ENCODE measurements at regions not wholly inside any gene's neighbourhood (a gene's known extent, or its start where the extent isn't known, plus 50 kb on each side); places are given as distances from the start of the nearest gene placed in this dataset.
"Not testable (repeated sequence)": the region's sequence is repeated elsewhere in the genome, so short reads cannot be mapped to it uniquely, and the experiment has no call there.

DNA sequence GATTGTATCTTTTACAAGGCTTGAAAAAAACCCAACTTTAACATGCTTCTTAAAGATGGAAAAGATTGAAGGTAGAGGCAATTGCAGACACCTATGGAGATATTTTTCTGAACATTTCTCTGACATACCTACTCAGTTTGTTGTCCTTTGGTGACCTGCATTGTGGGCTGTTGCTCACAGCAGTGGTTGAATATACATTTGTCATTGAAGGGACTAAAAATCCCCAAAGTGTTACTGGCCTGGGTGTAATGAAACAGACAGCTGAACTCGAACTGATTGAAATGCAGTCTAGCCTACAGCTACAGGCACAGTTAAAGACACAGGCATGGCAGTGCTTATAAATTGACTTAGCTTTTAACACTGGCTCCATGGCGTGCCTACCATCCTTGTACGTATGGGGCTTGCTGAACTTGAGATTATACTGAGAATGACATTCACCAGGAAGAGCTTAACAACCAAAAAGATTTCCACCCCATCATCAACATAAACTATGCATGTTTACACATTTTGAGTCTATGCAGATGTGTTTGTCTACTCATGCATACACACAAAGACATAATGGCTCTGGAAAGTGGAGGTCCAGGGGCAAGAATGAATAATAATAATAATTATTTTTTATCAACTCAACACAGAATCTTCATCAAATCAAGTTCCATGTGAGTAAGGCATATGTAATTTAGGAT lies 83.2 kb upstream of the NOX3 start:
- TF ChIP-seq, protein P1, sequence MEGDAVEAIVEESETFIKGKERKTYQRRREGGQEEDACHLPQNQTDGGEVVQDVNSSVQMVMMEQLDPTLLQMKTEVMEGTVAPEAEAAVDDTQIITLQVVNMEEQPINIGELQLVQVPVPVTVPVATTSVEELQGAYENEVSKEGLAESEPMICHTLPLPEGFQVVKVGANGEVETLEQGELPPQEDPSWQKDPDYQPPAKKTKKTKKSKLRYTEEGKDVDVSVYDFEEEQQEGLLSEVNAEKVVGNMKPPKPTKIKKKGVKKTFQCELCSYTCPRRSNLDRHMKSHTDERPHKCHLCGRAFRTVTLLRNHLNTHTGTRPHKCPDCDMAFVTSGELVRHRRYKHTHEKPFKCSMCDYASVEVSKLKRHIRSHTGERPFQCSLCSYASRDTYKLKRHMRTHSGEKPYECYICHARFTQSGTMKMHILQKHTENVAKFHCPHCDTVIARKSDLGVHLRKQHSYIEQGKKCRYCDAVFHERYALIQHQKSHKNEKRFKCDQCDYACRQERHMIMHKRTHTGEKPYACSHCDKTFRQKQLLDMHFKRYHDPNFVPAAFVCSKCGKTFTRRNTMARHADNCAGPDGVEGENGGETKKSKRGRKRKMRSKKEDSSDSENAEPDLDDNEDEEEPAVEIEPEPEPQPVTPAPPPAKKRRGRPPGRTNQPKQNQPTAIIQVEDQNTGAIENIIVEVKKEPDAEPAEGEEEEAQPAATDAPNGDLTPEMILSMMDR (IDR thresholded peaks at IDR 0.05; ENCODE audit: low read depth, low read length): no peak
- H3K27me3 ChIP-seq (ENCODE audit: insufficient read depth, low read depth, severe bottlenecking): no peaks in the 10 kb centered on the region
- no peak overlapping the region for H3K27ac ChIP-seq
- H3K36me3 ChIP-seq: no peaks in the 10 kb centered on the region
- DNase-seq: no peak
- H3K4me3 ChIP-seq (ENCODE audit: low read depth, low read length): no peak overlapping the region
- H3K9me3 ChIP-seq (ENCODE audit: severe bottlenecking): peaks cover 4% of the 10 kb centered on the region

DNA sequence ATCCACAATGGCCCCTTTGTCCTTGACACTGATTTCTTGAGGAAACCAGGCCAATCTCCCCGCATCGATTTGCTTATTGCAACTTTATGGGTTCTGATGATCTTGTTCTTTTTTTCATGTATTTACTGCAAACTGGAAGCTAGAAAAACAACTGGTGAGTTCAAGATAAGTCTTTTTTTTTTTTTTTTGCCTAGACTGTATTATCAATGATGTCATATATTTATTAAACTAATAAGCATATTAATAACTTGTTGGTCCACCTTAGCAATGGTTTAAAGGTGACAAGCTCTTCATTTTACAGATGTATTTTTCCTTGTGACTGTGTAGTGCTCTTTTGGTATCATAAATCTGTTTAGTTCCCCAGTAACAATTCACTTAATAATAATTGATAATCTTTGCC lies 79.0 kb upstream of the NOX3 start:
- no peaks in the 10 kb centered on the region for H3K36me3 ChIP-seq
- TF ChIP-seq, protein P1 (IDR thresholded peaks at IDR 0.05; ENCODE audit: low read depth, low read length): no peak
- H3K27me3 ChIP-seq (ENCODE audit: insufficient read depth, low read depth, severe bottlenecking): no peaks in the 10 kb centered on the region
- DNase-seq: no peak
- no peak overlapping the region for H3K27ac ChIP-seq
- H3K9me3 ChIP-seq (ENCODE audit: severe bottlenecking): peaks cover 4% of the 10 kb centered on the region
- no peak overlapping the region for H3K4me3 ChIP-seq (ENCODE audit: low read depth, low read length)

DNA sequence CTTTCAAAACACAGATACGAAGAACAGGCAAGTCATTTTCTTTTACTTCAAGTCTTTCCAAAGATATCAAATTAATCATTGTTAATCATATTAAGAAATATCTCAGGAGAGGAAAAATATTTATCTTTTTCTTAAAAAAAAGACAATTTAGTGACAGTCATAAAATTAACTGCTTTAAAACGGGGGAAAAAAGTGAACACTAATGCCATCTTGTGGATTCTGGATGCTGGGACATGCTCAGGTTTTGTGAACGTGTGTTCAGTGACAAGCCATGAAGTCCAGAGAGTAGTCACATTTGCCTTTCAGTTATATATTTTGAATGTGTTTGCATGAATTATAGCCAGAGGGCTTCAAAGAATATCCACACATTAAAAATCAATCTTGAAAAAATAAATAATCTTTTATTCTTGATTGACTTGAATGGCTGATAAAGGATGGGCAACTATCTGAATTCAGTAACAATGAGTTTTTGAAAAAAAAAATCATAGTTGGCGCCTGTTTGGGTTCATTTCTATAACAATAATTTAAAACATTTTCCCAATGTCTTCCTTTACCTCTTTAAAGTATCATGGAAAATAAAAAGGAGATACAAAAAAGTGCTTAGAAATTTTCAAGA lies 74.7 kb upstream of the NOX3 start:
- no peak overlapping the region for H3K27ac ChIP-seq
- TF ChIP-seq, protein P1 (IDR thresholded peaks at IDR 0.05; ENCODE audit: low read depth, low read length): peak; percentile 43

DNA sequence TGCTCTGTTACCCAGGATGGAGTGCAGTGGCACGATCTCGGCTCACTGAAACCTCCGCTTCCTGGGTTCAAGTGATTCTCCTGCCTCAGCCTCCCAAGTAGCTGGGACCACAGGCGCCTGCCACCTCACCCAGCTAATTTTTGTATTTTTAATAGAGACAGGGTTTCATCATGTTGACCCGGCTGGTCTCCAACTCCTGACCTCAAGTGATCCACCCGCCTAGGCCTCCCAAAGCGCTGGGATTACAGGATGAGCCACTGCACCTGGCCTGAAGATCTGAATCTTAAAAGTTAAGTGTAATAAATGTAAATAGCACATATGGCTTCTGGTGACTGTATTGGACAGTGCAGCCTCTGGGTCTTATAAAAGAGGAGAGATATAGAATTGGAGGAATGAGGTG lies 74.2 kb upstream of the NOX3 start:
- not testable (repeated sequence) for H3K27me3 ChIP-seq (ENCODE audit: insufficient read depth, low read depth, severe bottlenecking); H3K36me3 ChIP-seq; H3K27ac ChIP-seq; H3K9me3 ChIP-seq (ENCODE audit: severe bottlenecking); H3K4me3 ChIP-seq (ENCODE audit: low read depth, low read length)
- DNase-seq: peak; percentile 66

More for the DNA sequence above, 74.7 kb upstream of the NOX3 start:
- Histone ChIP-seq H3K9me3 (ENCODE audit: severe bottlenecking) (no peaks in the 10 kb centered on the region), H3K36me3 (no peaks in the 10 kb centered on the region), H3K4me3 (ENCODE audit: low read depth, low read length) (no peak overlapping the region), H3K27me3 (ENCODE audit: insufficient read depth, low read depth, severe bottlenecking) (no peaks in the 10 kb centered on the region)
- DNase-seq: peak; percentile 13

DNA sequence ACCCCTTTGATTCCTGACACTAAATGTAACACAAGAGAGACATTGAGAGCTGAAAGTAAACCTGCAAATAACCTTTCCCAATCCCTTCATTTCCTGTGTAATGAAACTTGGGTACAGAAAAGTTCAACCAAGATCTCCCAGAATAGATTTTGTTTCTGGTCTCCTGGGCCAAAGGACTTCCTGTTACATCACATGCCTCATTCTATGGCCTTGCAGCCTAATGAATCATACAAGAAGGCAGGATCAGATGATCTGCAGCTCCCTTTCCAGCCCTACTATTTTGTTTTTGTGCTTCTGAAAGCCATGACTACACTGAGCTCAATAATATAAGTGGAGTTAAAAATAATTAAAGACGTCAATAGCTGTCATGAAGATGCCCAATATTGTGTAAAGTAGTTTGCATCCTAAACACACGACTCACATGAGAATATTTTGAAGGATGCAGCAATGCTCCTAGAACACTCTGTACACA lies 73.4 kb upstream of the NOX3 start:
- Histone ChIP-seq H3K36me3 (no peaks in the 10 kb centered on the region), H3K27me3 (ENCODE audit: insufficient read depth, low read depth, severe bottlenecking) (no peaks in the 10 kb centered on the region), H3K27ac (no peak overlapping the region), H3K9me3 (ENCODE audit: severe bottlenecking) (no peaks in the 10 kb centered on the region), H3K4me3 (ENCODE audit: low read depth, low read length) (no peak overlapping the region)
- no peak for DNase-seq
- TF ChIP-seq, protein P1 (IDR thresholded peaks at IDR 0.05; ENCODE audit: low read depth, low read length): no peak

DNA sequence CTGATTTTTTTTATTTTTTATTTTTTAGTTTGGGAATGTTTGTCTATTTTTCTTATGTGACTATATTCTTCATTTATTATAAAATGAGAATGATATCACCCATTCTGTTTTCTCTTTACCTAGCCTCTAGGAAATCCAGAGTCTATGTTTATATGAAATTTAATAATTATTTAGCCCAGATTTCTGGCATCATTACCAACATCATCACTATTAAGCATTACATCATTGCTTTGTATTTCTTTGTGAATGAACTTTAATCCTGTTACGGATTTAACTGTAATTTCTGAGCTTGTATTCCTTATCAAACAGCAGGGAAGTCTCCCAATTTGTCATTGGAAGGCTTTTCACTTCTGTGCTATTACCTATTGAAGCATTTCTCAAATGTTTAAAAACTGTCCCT lies 72.7 kb upstream of the NOX3 start:
- Histone ChIP-seq H3K27ac (no peak overlapping the region), H3K4me3 (ENCODE audit: low read depth, low read length) (no peak overlapping the region), H3K9me3 (ENCODE audit: severe bottlenecking) (no peaks in the 10 kb centered on the region), H3K27me3 (ENCODE audit: insufficient read depth, low read depth, severe bottlenecking) (no peaks in the 10 kb centered on the region), H3K36me3 (no peaks in the 10 kb centered on the region)
- TF ChIP-seq, protein P1 (IDR thresholded peaks at IDR 0.05; ENCODE audit: low read depth, low read length): no peak
- no peak for DNase-seq

All from WERI-Rb-1 (cell line).